Fibroblast of lung (primary cell): ENCODE measurements at regions not wholly inside any gene's neighbourhood (a gene's known extent, or its start where the extent isn't known, plus 50 kb on each side); places are given as distances from the start of the nearest gene placed in this dataset.

ENCODE experiments used
- DNase-seq, 2 donors: peaks; one replicate each; pipeline versions ENCODE4 v3.0.0 to v3.0.0-alpha.2; 2010; ENCODE audit warnings: low read depth in 2 of 2
- H2AFZ ChIP-seq: 2 replicates; pipeline ENCODE4 v1.5.1; 2012; ENCODE audit warnings: low read length, control low read depth, inconsistent platforms
- H3K27ac ChIP-seq: 2 replicates; pipeline ENCODE4 v1.5.1; 2011; ENCODE audit warnings: low read length, control low read depth; ENCODE audit not compliant: insufficient read depth
- H3K27me3 ChIP-seq: 2 replicates; pipeline ENCODE4 v1.5.1; 2011; ENCODE audit warnings: mild to moderate bottlenecking, low read length; ENCODE audit not compliant: control insufficient read depth, insufficient read depth
- H3K36me3 ChIP-seq: 2 replicates; pipeline ENCODE4 v1.5.1; 2011; ENCODE audit warnings: low read length; ENCODE audit not compliant: control insufficient read depth, insufficient read depth
- H3K4me1 ChIP-seq: 2 replicates; pipeline ENCODE4 v1.5.1; 2011; ENCODE audit warnings: low read length; ENCODE audit not compliant: control insufficient read depth, insufficient read depth; ENCODE audit errors: extremely low read depth
- H3K4me2 ChIP-seq: 2 replicates; pipeline ENCODE4 v1.5.1; 2011; ENCODE audit warnings: low read length, control low read depth; ENCODE audit not compliant: insufficient read depth; ENCODE audit errors: extremely low read depth
- H3K4me3 ChIP-seq, 4 experiments: fragments of 200-600 bp in 1 of 4; sonication (generic) in 1 of 4; replicated peaks in 1 of 4; 2 replicates each; pipeline ENCODE4 v1.5.1; 2011 to 2016; ENCODE audit warnings: low read length in 4 of 4, low read depth in 3 of 4, mild to moderate bottlenecking in 3 of 4, control low read depth in 2 of 4, inconsistent platforms in 1 of 4, mixed read lengths in 1 of 4; ENCODE audit not compliant: insufficient read depth in 1 of 4; ENCODE audit errors: control extremely low read depth in 1 of 4
- H3K79me2 ChIP-seq: 2 replicates; pipeline ENCODE4 v1.5.1; 2012; ENCODE audit warnings: mild to moderate bottlenecking, low read length, inconsistent platforms; ENCODE audit not compliant: control insufficient read depth, insufficient read depth
- H3K9ac ChIP-seq: 2 replicates; pipeline ENCODE4 v1.5.1; 2011; ENCODE audit warnings: mild to moderate bottlenecking, low read length, control low read depth; ENCODE audit not compliant: insufficient read depth
- H3K9me3 ChIP-seq: 2 replicates; pipeline ENCODE4 v1.5.1; 2012; ENCODE audit warnings: low read depth, low read length; ENCODE audit not compliant: control insufficient read depth, insufficient read depth
- H4K20me1 ChIP-seq: 2 replicates; pipeline ENCODE4 v1.5.1; 2011; ENCODE audit warnings: low read length; ENCODE audit not compliant: control insufficient read depth, insufficient read depth; ENCODE audit errors: extremely low read depth
- CTCF ChIP-seq, 2 donors: IDR thresholded peaks in 1 of 2; conservative IDR thresholded peaks in 1 of 2; 1 replicate in 1 of 2; 2 replicates in 1 of 2; pipeline ENCODE4 v1.5.1; 2011 to 2012; ENCODE audit warnings: low read length in 2 of 2, control low read depth in 1 of 2, inconsistent platforms in 1 of 2, low read depth in 1 of 2, mild to moderate bottlenecking in 1 of 2
- EZH2 ChIP-seq: IDR thresholded peaks from 2 replicates; pipeline ENCODE4 v1.5.1; 2012; ENCODE audit warnings: low read length, control low read depth, mild to moderate bottlenecking; ENCODE audit errors: missing control alignments

- H3K27ac ChIP-seq = no peak overlapping the region
- H3K27me3 ChIP-seq = no peaks in the 10 kb centered on the region
- H3K4me3 ChIP-seq = no peak overlapping the region
- H3K36me3 ChIP-seq = no peaks in the 10 kb centered on the region
- no peaks in the 10 kb centered on the region for H3K9me3 ChIP-seq
- no peak overlapping the region for H3K4me2 ChIP-seq
- peak in 1 of 2 donors; percentile 43 for DNase-seq
- H3K9ac ChIP-seq = no peak overlapping the region
- no peaks in the 10 kb centered on the region for H3K4me1 ChIP-seq
- TF ChIP-seq CTCF (conservative IDR thresholded peaks at IDR 0.05 in 1 of 2, IDR thresholded peaks at IDR 0.05 in 1 of 2; ENCODE audit: low read depth in 1 of 2, low read length in 2 of 2) = no peak
- TF ChIP-seq EZH2 = no peak
- no peak overlapping the region for H2AFZ ChIP-seq
- H4K20me1 ChIP-seq = no peaks in the 10 kb centered on the region
- H3K79me2 ChIP-seq = no peaks in the 10 kb centered on the region
These were observed 379.1 kb downstream of the INHBA start for GRCh38 chr7:41323806-41324205.

GRCh38 chr7:41319581-41319980, 383.3 kb downstream of the INHBA start:
- Histone ChIP-seq H3K27ac (no peak overlapping the region), H3K4me2 (no peak overlapping the region), H4K20me1 (no peaks in the 10 kb centered on the region), H2AFZ (no peak overlapping the region), H3K9ac (no peak overlapping the region), H3K36me3 (no peaks in the 10 kb centered on the region), H3K4me1 (no peaks in the 10 kb centered on the region), H3K4me3 (no peak overlapping the region), H3K27me3 (no peaks in the 10 kb centered on the region), H3K9me3 (no peaks in the 10 kb centered on the region), H3K79me2 (no peaks in the 10 kb centered on the region)
- no peak for DNase-seq
- TF ChIP-seq CTCF (conservative IDR thresholded peaks at IDR 0.05 in 1 of 2, IDR thresholded peaks at IDR 0.05 in 1 of 2; ENCODE audit: low read depth in 1 of 2, low read length in 2 of 2) (no peak), EZH2 (no peak)

- no peak overlapping the region for H3K9ac ChIP-seq
- no peaks in the 10 kb centered on the region for H3K4me1 ChIP-seq
- no peak overlapping the region for H2AFZ ChIP-seq
- TF ChIP-seq EZH2 (no peak), CTCF (conservative IDR thresholded peaks at IDR 0.05 in 1 of 2, IDR thresholded peaks at IDR 0.05 in 1 of 2; ENCODE audit: low read depth in 1 of 2, low read length in 2 of 2) (no peak)
- H3K9me3 ChIP-seq = no peaks in the 10 kb centered on the region
- H3K4me2 ChIP-seq = no peak overlapping the region
- H4K20me1 ChIP-seq = no peaks in the 10 kb centered on the region
- H3K36me3 ChIP-seq = no peaks in the 10 kb centered on the region
- no peaks in the 10 kb centered on the region for H3K27me3 ChIP-seq
- no peak overlapping the region for H3K27ac ChIP-seq
- no peaks in the 10 kb centered on the region for H3K79me2 ChIP-seq
- H3K4me3 ChIP-seq = no peak overlapping the region
- DNase-seq = peak in 1 of 2 donors; percentile 30
These were observed 386.5 kb downstream of the INHBA start for GRCh38 chr7:41316410-41316809.
